ENCODE measurements at regions not wholly inside any gene's neighbourhood (a gene's known extent, or its start where the extent isn't known, plus 50 kb on each side); places are given as distances from the start of the nearest gene placed in this dataset.

- TF ChIP-seq CTCF (IDR thresholded peaks at IDR 0.05) (no peak), POLR2A (IDR thresholded peaks at IDR 0.05) (no peak)
Measured at GRCh38 chr4:1479454-1479853, 73.2 kb upstream of the NKX1-1 start.

All from Peyer's patch (tissue), 4 donors.